IPS-20b (cell line): ENCODE measurements at regions not wholly inside any gene's neighbourhood (a gene's known extent, or its start where the extent isn't known, plus 50 kb on each side); places are given as distances from the start of the nearest gene placed in this dataset.
"Not testable (repeated sequence)": the region's sequence is repeated elsewhere in the genome, so short reads cannot be mapped to it uniquely, and the experiment has no call there.

Experiments
- H3K27ac ChIP-seq: one replicate; pipeline ENCODE4 v1.5.1; 2013; ENCODE audit warnings: low read length
- H3K27me3 ChIP-seq: 2 replicates; pipeline ENCODE4 v1.6.1; 2013; ENCODE audit warnings: mild to moderate bottlenecking, low read length, inconsistent platforms; ENCODE audit not compliant: insufficient read depth
- H3K36me3 ChIP-seq: 2 replicates; pipeline ENCODE4 v1.6.1; 2013; ENCODE audit warnings: low read depth, mild to moderate bottlenecking, inconsistent platforms, low read length, moderate library complexity; ENCODE audit not compliant: insufficient read depth
- H3K4me1 ChIP-seq: 2 replicates; pipeline ENCODE4 v1.6.1; 2013; ENCODE audit warnings: mild to moderate bottlenecking, control low read depth, inconsistent platforms, low read length, moderate library complexity; ENCODE audit not compliant: insufficient read depth
- H3K4me3 ChIP-seq: 2 replicates; pipeline ENCODE4 v1.5.1; 2013; ENCODE audit warnings: mild to moderate bottlenecking, low read length, inconsistent platforms
- H3K9ac ChIP-seq: 2 replicates; pipeline ENCODE4 v1.6.1; 2013; ENCODE audit warnings: low read depth, mild to moderate bottlenecking, inconsistent platforms, low read length, moderate library complexity
- H3K9me3 ChIP-seq: 2 replicates; pipeline ENCODE4 v1.6.1; 2013; ENCODE audit warnings: mild to moderate bottlenecking, low read depth, low read length, inconsistent platforms; ENCODE audit not compliant: insufficient read depth

GRCh38 chr1:181208083-181208482 is 119.6 kb downstream of the IER5 start:
- H3K27me3 ChIP-seq = no peaks in the 10 kb centered on the region
- H3K9ac ChIP-seq = no peak overlapping the region
- no peaks in the 10 kb centered on the region for H3K9me3 ChIP-seq
- H3K4me3 ChIP-seq = no peak overlapping the region
- H3K27ac ChIP-seq = no peak overlapping the region
- H3K36me3 ChIP-seq = no peaks in the 10 kb centered on the region
- H3K4me1 ChIP-seq = no peaks in the 10 kb centered on the region

- Histone ChIP-seq H3K27me3 (no peaks in the 10 kb centered on the region), H3K4me1 (no peaks in the 10 kb centered on the region)
These were observed 120.5 kb downstream of the IER5 start for GRCh38 chr1:181208967-181209366.

GRCh38 chr1:181213056-181213455 is 124.6 kb downstream of the IER5 start:
- Histone ChIP-seq H3K9ac (no peak overlapping the region), H3K4me1 (0 out of 2 replicates have a peak, but pooled peaks cover 3% of the 10 kb centered on the region), H3K27me3 (no peaks in the 10 kb centered on the region), H3K9me3 (no peaks in the 10 kb centered on the region), H3K27ac (no peak overlapping the region), H3K4me3 (no peak overlapping the region), H3K36me3 (no peaks in the 10 kb centered on the region)

More at GRCh38 chr1:181208967-181209366, 120.5 kb downstream of the IER5 start:
- no peaks in the 10 kb centered on the region for H3K36me3 ChIP-seq
- no peak overlapping the region for H3K27ac ChIP-seq
- H3K9me3 ChIP-seq = no peaks in the 10 kb centered on the region
- H3K4me3 ChIP-seq = no peak overlapping the region
- H3K9ac ChIP-seq = no peak overlapping the region

GRCh38 chr1:181216591-181216994 is 128.1 kb downstream of the IER5 start:
- H3K4me3 ChIP-seq = no peak overlapping the region
- H3K36me3 ChIP-seq = no peaks in the 10 kb centered on the region
- H3K27ac ChIP-seq = no peak overlapping the region

GRCh38 chr1:181219938-181220337 is 131.4 kb downstream of the IER5 start:
- H3K4me1 ChIP-seq = peaks cover 7% of the 10 kb centered on the region; the same call in 1 of the 2 replicates
- no peaks in the 10 kb centered on the region for H3K9me3 ChIP-seq
- H3K4me3 ChIP-seq = no peak overlapping the region
- no peaks in the 10 kb centered on the region for H3K36me3 ChIP-seq
- H3K9ac ChIP-seq = no peak overlapping the region
- H3K27me3 ChIP-seq = no peaks in the 10 kb centered on the region
- no peak overlapping the region for H3K27ac ChIP-seq

More at GRCh38 chr1:181216591-181216994, 128.1 kb downstream of the IER5 start:
- no peak overlapping the region for H3K9ac ChIP-seq
- peaks cover 7% of the 10 kb centered on the region; the same call in 1 of the 2 replicates for H3K4me1 ChIP-seq
- no peaks in the 10 kb centered on the region for H3K27me3 ChIP-seq
- no peaks in the 10 kb centered on the region for H3K9me3 ChIP-seq

- Histone ChIP-seq H3K27ac (no peak overlapping the region), H3K9me3 (no peaks in the 10 kb centered on the region), H3K4me1 (peaks cover 7% of the 10 kb centered on the region; the same call in 1 of the 2 replicates), H3K27me3 (no peaks in the 10 kb centered on the region), H3K36me3 (no peaks in the 10 kb centered on the region), H3K4me3 (no peak overlapping the region), H3K9ac (no peak overlapping the region)
These were observed 132.6 kb downstream of the IER5 start for GRCh38 chr1:181221078-181221477.

GRCh38 chr1:181222972-181223505 is 134.5 kb downstream of the IER5 start:
- Histone ChIP-seq H3K9me3 (no peaks in the 10 kb centered on the region), H3K4me1 (peaks cover 4% of the 10 kb centered on the region; the same call in 1 of the 2 replicates), H3K9ac (no peak overlapping the region), H3K27ac (no peak overlapping the region), H3K27me3 (no peaks in the 10 kb centered on the region), H3K4me3 (no peak overlapping the region), H3K36me3 (no peaks in the 10 kb centered on the region)

GRCh38 chr1:181226728-181227127 is 138.2 kb downstream of the IER5 start:
- H3K27ac ChIP-seq, H3K4me1 ChIP-seq, H3K9ac ChIP-seq, H3K27me3 ChIP-seq, H3K9me3 ChIP-seq, H3K4me3 ChIP-seq, H3K36me3 ChIP-seq: not testable (repeated sequence)

- no peaks in the 10 kb centered on the region for H3K9me3 ChIP-seq
- no peak overlapping the region for H3K9ac ChIP-seq
- H3K27ac ChIP-seq = no peak overlapping the region
- no peaks in the 10 kb centered on the region for H3K27me3 ChIP-seq
- no peaks in the 10 kb centered on the region for H3K4me1 ChIP-seq
- H3K4me3 ChIP-seq = no peak overlapping the region
- H3K36me3 ChIP-seq = no peaks in the 10 kb centered on the region
These were observed 150.6 kb downstream of the IER5 start for GRCh38 chr1:181239086-181239485.

GRCh38 chr1:181246320-181246719 is 157.8 kb downstream of the IER5 start:
- not testable (repeated sequence) for H3K9ac ChIP-seq, H3K27me3 ChIP-seq, H3K4me1 ChIP-seq, H3K4me3 ChIP-seq, H3K36me3 ChIP-seq, H3K9me3 ChIP-seq, H3K27ac ChIP-seq

GRCh38 chr1:181248361-181248760 is 159.9 kb downstream of the IER5 start:
- not testable (repeated sequence) for H3K36me3 ChIP-seq, H3K4me1 ChIP-seq, H3K4me3 ChIP-seq, H3K27me3 ChIP-seq, H3K9me3 ChIP-seq, H3K9ac ChIP-seq, H3K27ac ChIP-seq

- Histone ChIP-seq H3K9me3 (peaks cover 4% of the 10 kb centered on the region), H3K27me3 (no peaks in the 10 kb centered on the region), H3K9ac (no peak overlapping the region), H3K36me3 (no peaks in the 10 kb centered on the region), H3K27ac (no peak overlapping the region), H3K4me3 (no peak overlapping the region), H3K4me1 (0 out of 2 replicates have a peak, but pooled peaks cover 6% of the 10 kb centered on the region)
These were observed 160.7 kb downstream of the IER5 start for GRCh38 chr1:181249186-181249585.
